Spleen (tissue), 7 donors: ENCODE measurements at regions not wholly inside any gene's neighbourhood (a gene's known extent, or its start where the extent isn't known, plus 50 kb on each side); places are given as distances from the start of the nearest gene placed in this dataset.

Experiments
- CTCF ChIP-seq, 11 experiments: fragments of 200-600 bp in 7 of 11; fragments of 450-650 bp in 4 of 11; sonication (generic) in 4 of 11; IDR thresholded peaks in 8 of 11; conservative IDR thresholded peaks in 3 of 11; 1 replicate in 7 of 11; 2 replicates in 4 of 11; pipeline versions ENCODE4 v1.4.0 to v1.8.0; 2016 to 2021; ENCODE audit warnings: antibody characterized with exemption in 11 of 11, inconsistent platforms in 4 of 11, mild to moderate bottlenecking in 1 of 11
- POLR2AphosphoS5 ChIP-seq, 3 donors: sonication (generic); formaldehyde crosslinking; IDR thresholded peaks; one replicate each; pipeline ENCODE4 v1.5.1; 2017; ENCODE audit warnings: antibody characterized with exemption in 3 of 3
- donor health status: DM: no; HTN: no; CAD: no; lungs with moderate emphysema.
- donor health status: DM: no; HTN: no; CAD: no.
- donor health status: DM: no; HTN: no; CAD: no.

- TF ChIP-seq CTCF (IDR thresholded peaks at IDR 0.05 in 8 of 11, conservative IDR thresholded peaks at IDR 0.05 in 3 of 11) (no peak), POLR2AphosphoS5 (IDR thresholded peaks at IDR 0.05) (no peak)
Observed at GRCh38 chr5:97453263-97453662, 270.2 kb upstream of the RIOK2 start.
